Neural progenitor cell (in vitro differentiated cells): ENCODE measurements at regions not wholly inside any gene's neighbourhood (a gene's known extent, or its start where the extent isn't known, plus 50 kb on each side); places are given as distances from the start of the nearest gene placed in this dataset.

ENCODE experiments used
- DNase-seq: peaks from one replicate; pipeline ENCODE4 v3.0.0-alpha.2; 2016; ENCODE audit warnings: low spot score
- H2AFZ ChIP-seq: fragments of 200-600 bp; sonication (generic); replicated peaks from 2 replicates; pipeline ENCODE4 v1.6.1; 2016; ENCODE audit warnings: antibody characterized with exemption
- H3F3A ChIP-seq: fragments of 200-600 bp; sonication (generic); 2 replicates; pipeline ENCODE4 v1.6.1; 2016; ENCODE audit warnings: antibody characterized with exemption, low read depth
- H3K27ac ChIP-seq: fragments of 200-600 bp; sonication (generic); 2 replicates; pipeline ENCODE4 v1.5.1; 2016; ENCODE audit warnings: mild to moderate bottlenecking
- H3K27me3 ChIP-seq: fragments of 200-600 bp; sonication (generic); 2 replicates; pipeline ENCODE4 v1.6.1; 2016; ENCODE audit warnings: mild to moderate bottlenecking, moderate library complexity
- H3K36me3 ChIP-seq: fragments of 200-600 bp; sonication (generic); 2 replicates; pipeline ENCODE4 v1.5.1; 2016
- H3K4me1 ChIP-seq: fragments of 200-600 bp; sonication (generic); 2 replicates; pipeline ENCODE4 v1.6.1; 2016; ENCODE audit warnings: mixed run types
- H3K4me2 ChIP-seq: fragments of 200-600 bp; sonication (generic); 2 replicates; pipeline ENCODE4 v1.6.1; 2016
- H3K4me3 ChIP-seq: fragments of 200-600 bp; sonication (generic); 2 replicates; pipeline ENCODE4 v1.5.1; 2016
- H3K79me2 ChIP-seq: fragments of 200-600 bp; sonication (generic); 2 replicates; pipeline ENCODE4 v1.6.1; 2016; ENCODE audit warnings: low read depth
- H3K9ac ChIP-seq: fragments of 200-600 bp; sonication (generic); 2 replicates; pipeline ENCODE4 v1.6.1; 2016
- H3K9me3 ChIP-seq: fragments of 200-600 bp; sonication (generic); 2 replicates; pipeline ENCODE4 v1.5.1; 2016; ENCODE audit warnings: low read depth
- H4K20me1 ChIP-seq: fragments of 200-600 bp; sonication (generic); 2 replicates; pipeline ENCODE4 v1.6.1; 2016; ENCODE audit warnings: low read depth
- H3K27ac Mint-ChIP-seq: 3 replicates; pipeline ENCODE4 v1.8.0; 2021; ENCODE audit warnings: mixed read lengths
- H3K27me3 Mint-ChIP-seq: 2 replicates; pipeline ENCODE4 v1.8.0; 2022; ENCODE audit warnings: low read depth, mild to moderate bottlenecking, inconsistent platforms, moderate library complexity, mixed read lengths; ENCODE audit not compliant: insufficient read depth
- H3K36me3 Mint-ChIP-seq: 3 replicates; pipeline ENCODE4 v1.8.0; 2021; ENCODE audit warnings: mixed read lengths
- H3K4me1 Mint-ChIP-seq: 3 replicates; pipeline ENCODE4 v1.8.0; 2021; ENCODE audit warnings: mixed read lengths
- H3K4me3 Mint-ChIP-seq: 3 replicates; pipeline ENCODE4 v1.8.0; 2021; ENCODE audit warnings: mild to moderate bottlenecking, moderate library complexity, mixed read lengths
- H3K9me3 Mint-ChIP-seq: 3 replicates; pipeline ENCODE4 v1.8.0; 2020; ENCODE audit warnings: mixed read lengths
- CTCF ChIP-seq: fragments of 200-600 bp; sonication (generic); IDR thresholded peaks from 2 replicates; pipeline ENCODE4 v1.5.1; 2017; ENCODE audit warnings: antibody characterized with exemption, mild to moderate bottlenecking
- EZH2 ChIP-seq: fragments of 200-600 bp; sonication (generic); IDR thresholded peaks from 2 replicates; pipeline ENCODE4 v1.6.1; 2017; ENCODE audit warnings: antibody characterized with exemption, mild to moderate bottlenecking, moderate library complexity
- EZH2phosphoT487 ChIP-seq: fragments of 200-600 bp; sonication (generic); IDR thresholded peaks from 2 replicates; pipeline ENCODE4 v1.6.1; 2017; ENCODE audit warnings: antibody characterized with exemption

GRCh38 chr3:22795917-22796316 is 407.2 kb upstream of the UBE2E2 start:
- Histone ChIP-seq H3K9ac (no peak overlapping the region), H3K4me1 (no peaks in the 10 kb centered on the region), H3K27me3 (no peaks in the 10 kb centered on the region), H3K27ac (no peak overlapping the region), H3K9me3 (no peaks in the 10 kb centered on the region), H3K4me2 (no peak overlapping the region), H3F3A (no peaks in the 10 kb centered on the region), H4K20me1 (no peaks in the 10 kb centered on the region), H3K36me3 (no peaks in the 10 kb centered on the region), H3K79me2 (no peaks in the 10 kb centered on the region), H3K4me3 (no peak overlapping the region), H2AFZ (no peak overlapping the region)
- Mint-ChIP-seq H3K27ac (no peak overlapping the region), H3K4me3 (no peak overlapping the region), H3K27me3 (no peaks in the 10 kb centered on the region), H3K4me1 (peaks cover 2% of the 10 kb centered on the region), H3K36me3 (no peaks in the 10 kb centered on the region), H3K9me3 (no peaks in the 10 kb centered on the region)
- DNase-seq, result no peak
- TF ChIP-seq EZH2phosphoT487 (no peak), EZH2 (no peak), CTCF (no peak)

DNA sequence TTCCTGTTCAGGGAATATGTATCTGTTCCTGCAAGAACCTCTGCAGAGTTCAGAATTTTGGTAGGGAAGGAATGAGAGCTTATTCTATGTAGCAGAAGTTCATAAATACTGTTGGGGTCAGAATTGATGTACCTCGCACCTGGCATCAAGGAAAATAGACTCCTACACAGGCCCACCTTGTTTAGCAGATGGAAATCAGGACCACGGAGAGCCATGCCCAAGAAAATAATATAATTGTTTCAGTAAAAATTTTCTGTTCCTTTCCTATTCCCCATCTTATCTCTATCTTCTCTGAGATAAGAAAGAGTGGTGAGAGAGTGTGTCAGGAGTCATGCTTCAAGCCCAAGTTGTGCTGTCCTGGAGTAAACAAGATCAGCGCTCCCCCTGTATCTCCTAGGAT is 404.7 kb upstream of the UBE2E2 start:
- Histone ChIP-seq H3K9me3 (no peaks in the 10 kb centered on the region), H3K27me3 (no peaks in the 10 kb centered on the region), H3K4me3 (no peak overlapping the region), H3K36me3 (no peaks in the 10 kb centered on the region), H2AFZ (no peak overlapping the region), H4K20me1 (no peaks in the 10 kb centered on the region), H3K9ac (no peak overlapping the region), H3K79me2 (no peaks in the 10 kb centered on the region), H3K27ac (no peak overlapping the region), H3K4me2 (no peak overlapping the region), H3F3A (no peaks in the 10 kb centered on the region), H3K4me1 (no peaks in the 10 kb centered on the region)
- Mint-ChIP-seq H3K9me3 (peaks cover 3% of the 10 kb centered on the region), H3K27me3 (no peaks in the 10 kb centered on the region), H3K27ac (no peak overlapping the region), H3K4me1 (no peaks in the 10 kb centered on the region), H3K36me3 (no peaks in the 10 kb centered on the region), H3K4me3 (no peak overlapping the region)
- no peak for DNase-seq
- no peak for TF ChIP-seq EZH2phosphoT487
- no peak for TF ChIP-seq EZH2
- no peak for TF ChIP-seq CTCF

- TF ChIP-seq EZH2phosphoT487 (no peak), CTCF (no peak), EZH2 (no peak)
Observed at GRCh38 chr3:22819209-22819608, 383.9 kb upstream of the UBE2E2 start.

GRCh38 chr3:22835041-22835440 is 368.1 kb upstream of the UBE2E2 start:
- Mint-ChIP-seq H3K36me3 (no peaks in the 10 kb centered on the region), H3K9me3 (no peaks in the 10 kb centered on the region), H3K27me3 (no peaks in the 10 kb centered on the region), H3K27ac (no peak overlapping the region), H3K4me1 (peaks cover 4% of the 10 kb centered on the region), H3K4me3 (no peak overlapping the region)
- H3K36me3 ChIP-seq, result no peaks in the 10 kb centered on the region
- H3K4me3 ChIP-seq, result no peak overlapping the region
- no peaks in the 10 kb centered on the region for H3K9me3 ChIP-seq
- H3K4me1 ChIP-seq, result no peaks in the 10 kb centered on the region
- no peak overlapping the region for H3K4me2 ChIP-seq
- H3K9ac ChIP-seq, result no peak overlapping the region
- no peaks in the 10 kb centered on the region for H4K20me1 ChIP-seq
- no peaks in the 10 kb centered on the region for H3F3A ChIP-seq
- DNase-seq, result no peak
- H3K27ac ChIP-seq, result no peak overlapping the region
- TF ChIP-seq EZH2 (no peak), CTCF (no peak), EZH2phosphoT487 (no peak)
- H3K79me2 ChIP-seq, result no peaks in the 10 kb centered on the region
- no peaks in the 10 kb centered on the region for H3K27me3 ChIP-seq
- H2AFZ ChIP-seq, result peak overlapping the region; percentile 3

More at GRCh38 chr3:22819209-22819608, 383.9 kb upstream of the UBE2E2 start:
- no peak overlapping the region for H3K4me3 Mint-ChIP-seq
- H3K9me3 Mint-ChIP-seq, result peaks cover 8% of the 10 kb centered on the region
- H2AFZ ChIP-seq, result no peak overlapping the region
- H3K4me1 ChIP-seq, result no peaks in the 10 kb centered on the region
- no peaks in the 10 kb centered on the region for H4K20me1 ChIP-seq
- no peaks in the 10 kb centered on the region for H3K36me3 Mint-ChIP-seq
- H3F3A ChIP-seq, result no peaks in the 10 kb centered on the region
- no peak overlapping the region for H3K27ac ChIP-seq
- H3K79me2 ChIP-seq, result no peaks in the 10 kb centered on the region
- no peak for DNase-seq
- no peak overlapping the region for H3K27ac Mint-ChIP-seq
- H3K9me3 ChIP-seq, result no peaks in the 10 kb centered on the region
- H3K36me3 ChIP-seq, result no peaks in the 10 kb centered on the region
- no peak overlapping the region for H3K9ac ChIP-seq
- H3K27me3 Mint-ChIP-seq, result no peaks in the 10 kb centered on the region
- no peak overlapping the region for H3K4me2 ChIP-seq
- no peaks in the 10 kb centered on the region for H3K27me3 ChIP-seq
- H3K4me1 Mint-ChIP-seq, result no peaks in the 10 kb centered on the region
- H3K4me3 ChIP-seq, result no peak overlapping the region
